Suppressor macrophage treated with lipopolysaccharide for 4 hours (primary cell): ENCODE measurements at regions not wholly inside any gene's neighbourhood (a gene's known extent, or its start where the extent isn't known, plus 50 kb on each side); places are given as distances from the start of the nearest gene placed in this dataset.
A peak's percentile ranks its signal among the peaks of the same experiment; 100 is the strongest.
"Not testable (repeated sequence)": the region's sequence is repeated elsewhere in the genome, so short reads cannot be mapped to it uniquely, and the experiment has no call there.

Source experiments
- DNase-seq: peaks from one replicate; pipeline ENCODE4 v3.0.0-alpha.2; 2020

GRCh38 chr20:16801919-16802651 lies 53.9 kb downstream of the OTOR start:
- DNase-seq, result peak; percentile 56

GRCh38 chr20:16802652-16802935 lies 54.4 kb downstream of the OTOR start:
- DNase-seq, result no peak

GRCh38 chr20:16803965-16804792 lies 56.0 kb downstream of the OTOR start:
- peak; percentile 63 for DNase-seq

GRCh38 chr20:16804793-16805187 lies 56.6 kb downstream of the OTOR start:
- no peak for DNase-seq

- no peak for DNase-seq
Measured at GRCh38 chr20:16806061-16806460, 57.9 kb downstream of the OTOR start.

GRCh38 chr20:16806886-16807285 lies 58.7 kb downstream of the OTOR start:
- DNase-seq, result no peak

- no peak for DNase-seq
Measured at GRCh38 chr20:16808796-16809195, 60.6 kb downstream of the OTOR start.

GRCh38 chr20:16810216-16810615 lies 62.1 kb downstream of the OTOR start:
- no peak for DNase-seq

- no peak for DNase-seq
Measured at GRCh38 chr20:16816192-16816591, 68.0 kb downstream of the OTOR start.

- peak; percentile 18 for DNase-seq
Measured at GRCh38 chr20:16819483-16819882, 71.3 kb downstream of the OTOR start.

- peak; percentile 66 for DNase-seq
Measured at GRCh38 chr20:16821211-16822089, 73.3 kb downstream of the OTOR start.

- no peak for DNase-seq
Measured at GRCh38 chr20:16824664-16825063, 76.5 kb downstream of the OTOR start.

GRCh38 chr20:16828666-16829305 lies 80.6 kb downstream of the OTOR start:
- DNase-seq, result no peak

- not testable (repeated sequence) for DNase-seq
Measured at GRCh38 chr20:16835690-16836089, 87.5 kb downstream of the OTOR start.

- peak; percentile 17 for DNase-seq
Measured at GRCh38 chr20:16842486-16843120, 94.4 kb downstream of the OTOR start.

- DNase-seq, result no peak
Measured at GRCh38 chr20:16844406-16844805, 96.2 kb downstream of the OTOR start.

GRCh38 chr20:16846006-16846405 lies 97.8 kb downstream of the OTOR start:
- DNase-seq, result no peak

- no peak for DNase-seq
Measured at GRCh38 chr20:16848061-16848460, 99.9 kb downstream of the OTOR start.

GRCh38 chr20:16848526-16848925 lies 100.4 kb downstream of the OTOR start:
- no peak for DNase-seq

GRCh38 chr20:16860914-16861313 lies 112.8 kb downstream of the OTOR start:
- no peak for DNase-seq

- no peak for DNase-seq
Measured at GRCh38 chr20:16861708-16862107, 113.5 kb downstream of the OTOR start.

- DNase-seq, result no peak
Measured at GRCh38 chr20:16863303-16863702, 115.1 kb downstream of the OTOR start.
